ENCODE measurements at regions not wholly inside any gene's neighbourhood (a gene's known extent, or its start where the extent isn't known, plus 50 kb on each side); places are given as distances from the start of the nearest gene placed in this dataset.

GRCh38 chr2:4992226-4992625, 700.0 kb upstream of the SOX11 start:
- no peak for TF ChIP-seq CTCF (IDR thresholded peaks at IDR 0.05; ENCODE audit: insufficient read depth, low read depth, low read length)
- DNase-seq (ENCODE audit: low read depth), result no peak
- Histone ChIP-seq H3K27me3 (ENCODE audit: control insufficient read depth, insufficient read depth, low read length) (no peaks in the 10 kb centered on the region), H3K4me3 (ENCODE audit: low read depth, low read length) (no peak overlapping the region), H3K36me3 (ENCODE audit: control insufficient read depth, insufficient read depth, low read length) (no peaks in the 10 kb centered on the region)
- CTCF ChIA-PET, result no interaction called here
- POLR2A ChIA-PET, result no interaction called here

GRCh38 chr2:4995466-4995865, 696.7 kb upstream of the SOX11 start:
- ChIA-PET POLR2A (no interaction called here), CTCF (no interaction called here)
- no peak for DNase-seq (ENCODE audit: low read depth)
- Histone ChIP-seq H3K36me3 (ENCODE audit: control insufficient read depth, insufficient read depth, low read length) (no peaks in the 10 kb centered on the region), H3K27me3 (ENCODE audit: control insufficient read depth, insufficient read depth, low read length) (no peaks in the 10 kb centered on the region), H3K4me3 (ENCODE audit: low read depth, low read length) (no peak overlapping the region)
- no peak for TF ChIP-seq CTCF (IDR thresholded peaks at IDR 0.05; ENCODE audit: insufficient read depth, low read depth, low read length)

- H3K27me3 ChIP-seq (ENCODE audit: control insufficient read depth, insufficient read depth, low read length), result no peaks in the 10 kb centered on the region
- ChIA-PET CTCF (no interaction called here), POLR2A (no interaction called here)
- DNase-seq (ENCODE audit: low read depth), result no peak
- H3K4me3 ChIP-seq (ENCODE audit: low read depth, low read length), result no peak overlapping the region
- no peak for TF ChIP-seq CTCF (IDR thresholded peaks at IDR 0.05; ENCODE audit: insufficient read depth, low read depth, low read length)
- no peaks in the 10 kb centered on the region for H3K36me3 ChIP-seq (ENCODE audit: control insufficient read depth, insufficient read depth, low read length)
These were observed 684.6 kb upstream of the SOX11 start for GRCh38 chr2:5007596-5007995.

DNA sequence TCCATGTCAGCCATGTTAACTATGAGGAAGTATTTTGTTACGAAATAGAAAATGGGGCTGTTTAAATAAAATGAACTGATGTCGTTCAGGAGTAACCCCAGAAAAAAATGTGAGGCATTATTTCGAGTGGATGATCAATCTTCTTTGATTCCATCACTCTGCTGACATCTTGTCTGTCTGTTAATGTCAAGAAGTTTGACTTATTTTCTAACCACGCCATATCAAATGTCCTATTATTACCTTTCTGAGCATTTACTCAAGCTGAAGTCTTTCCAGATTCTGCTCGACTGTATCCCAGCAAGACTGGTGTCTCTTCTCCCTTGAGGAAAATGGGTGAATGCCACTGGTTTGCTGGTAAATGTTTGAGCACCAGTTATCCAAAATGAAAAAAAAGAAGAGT, 672.9 kb upstream of the SOX11 start:
- TF ChIP-seq CTCF (IDR thresholded peaks at IDR 0.05; ENCODE audit: insufficient read depth, low read depth, low read length), result no peak
- CTCF ChIA-PET, result no interaction called here
- POLR2A ChIA-PET, result no interaction called here
- DNase-seq (ENCODE audit: low read depth), result no peak
- no peaks in the 10 kb centered on the region for H3K27me3 ChIP-seq (ENCODE audit: control insufficient read depth, insufficient read depth, low read length)
- no peak overlapping the region for H3K4me3 ChIP-seq (ENCODE audit: low read depth, low read length)
- no peaks in the 10 kb centered on the region for H3K36me3 ChIP-seq (ENCODE audit: control insufficient read depth, insufficient read depth, low read length)

DNA sequence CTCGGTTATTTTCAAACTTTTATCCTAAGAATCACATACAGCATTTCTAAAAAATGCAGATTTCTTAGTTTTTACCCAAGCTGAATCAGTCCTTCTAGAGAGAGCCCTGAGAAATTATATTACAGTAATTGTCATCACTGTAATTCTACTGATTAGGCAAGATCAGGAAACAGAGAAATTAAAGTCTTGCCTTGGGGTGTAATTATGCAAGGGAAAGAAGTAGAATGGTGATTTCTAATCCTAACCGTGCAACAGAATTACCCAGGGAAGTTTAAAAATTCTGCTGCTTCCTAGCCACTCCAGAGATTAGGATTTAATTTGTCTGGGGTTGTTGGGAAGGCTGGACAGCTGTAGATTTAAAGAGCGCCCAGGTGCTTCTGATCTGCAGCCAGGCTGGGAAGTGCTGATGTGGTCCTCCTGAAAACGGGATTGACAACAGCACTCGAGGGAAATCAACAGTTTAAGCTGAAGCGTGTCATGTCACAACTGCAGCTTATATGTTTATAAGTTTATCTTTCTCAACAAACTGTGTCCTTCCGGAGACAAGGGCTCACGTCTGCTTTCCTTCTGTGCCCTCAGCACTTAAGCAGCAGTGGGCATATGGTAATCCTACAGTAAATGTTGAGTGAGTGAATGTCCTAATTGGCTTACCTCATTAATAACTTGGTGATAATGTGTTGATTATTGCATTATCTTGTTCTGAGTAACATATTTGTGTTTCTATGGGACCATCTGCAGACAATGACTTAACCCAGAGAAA, 671.9 kb upstream of the SOX11 start:
- no peaks in the 10 kb centered on the region for H3K36me3 ChIP-seq (ENCODE audit: control insufficient read depth, insufficient read depth, low read length)
- H3K27me3 ChIP-seq (ENCODE audit: control insufficient read depth, insufficient read depth, low read length), result no peaks in the 10 kb centered on the region
- H3K4me3 ChIP-seq (ENCODE audit: low read depth, low read length), result no peak overlapping the region
- DNase-seq (ENCODE audit: low read depth), result no peak
- TF ChIP-seq CTCF (IDR thresholded peaks at IDR 0.05; ENCODE audit: insufficient read depth, low read depth, low read length), result no peak
- ChIA-PET CTCF (interaction anchor here (0.9 kb wide), 1 partner anchor 9 kb away, joined by 3 read pairs; no protein-coding TSS in a partner anchor), POLR2A (no interaction called here)

Data from BJ (cell line).